HG02798 (cell line): ENCODE measurements at regions not wholly inside any gene's neighbourhood (a gene's known extent, or its start where the extent isn't known, plus 50 kb on each side); places are given as distances from the start of the nearest gene placed in this dataset.

Experiments
- ATAC-seq: cut with Tn5 transposase; IDR thresholded peaks from one replicate; pipeline ENCODE4 v1.9.1; 2021; ENCODE audit warnings: mild to moderate bottlenecking; ENCODE audit not compliant: unreplicated experiment, poor library complexity

GRCh38 chr21:41634211-41634694 is 126.3 kb upstream of the TMPRSS2 start:
- ATAC-seq: no peak

- no peak for ATAC-seq
These were observed 125.7 kb upstream of the TMPRSS2 start for GRCh38 chr21:41633627-41634026.

GRCh38 chr21:41632748-41633475 is 125.0 kb upstream of the TMPRSS2 start:
- ATAC-seq: no peak

GRCh38 chr21:41631564-41632461 is 123.9 kb upstream of the TMPRSS2 start:
- no peak for ATAC-seq

- no peak for ATAC-seq
These were observed 123.0 kb upstream of the TMPRSS2 start for GRCh38 chr21:41630917-41631316.

- ATAC-seq: no peak
These were observed 122.3 kb upstream of the TMPRSS2 start for GRCh38 chr21:41630249-41630648.

- no peak for ATAC-seq
These were observed 120.3 kb upstream of the TMPRSS2 start for GRCh38 chr21:41628256-41628655.

GRCh38 chr21:41627428-41627827 is 119.5 kb upstream of the TMPRSS2 start:
- no peak for ATAC-seq

GRCh38 chr21:41626021-41626420 is 118.1 kb upstream of the TMPRSS2 start:
- no peak for ATAC-seq

GRCh38 chr21:41625428-41625827 is 117.5 kb upstream of the TMPRSS2 start:
- no peak for ATAC-seq

GRCh38 chr21:41624674-41625310 is 116.8 kb upstream of the TMPRSS2 start:
- ATAC-seq: no peak

- no peak for ATAC-seq
These were observed 116.0 kb upstream of the TMPRSS2 start for GRCh38 chr21:41623945-41624344.

GRCh38 chr21:41622831-41623548 is 115.0 kb upstream of the TMPRSS2 start:
- ATAC-seq: no peak

- no peak for ATAC-seq
These were observed 114.2 kb upstream of the TMPRSS2 start for GRCh38 chr21:41622201-41622600.

- no peak for ATAC-seq
These were observed 113.6 kb upstream of the TMPRSS2 start for GRCh38 chr21:41621513-41621912.

GRCh38 chr21:41620982-41621381 is 113.0 kb upstream of the TMPRSS2 start:
- ATAC-seq: no peak

GRCh38 chr21:41620541-41620940 is 112.6 kb upstream of the TMPRSS2 start:
- ATAC-seq: no peak

- ATAC-seq: no peak
These were observed 108.2 kb upstream of the TMPRSS2 start for GRCh38 chr21:41616031-41616591.

- no peak for ATAC-seq
These were observed 107.7 kb upstream of the TMPRSS2 start for GRCh38 chr21:41615613-41616012.

- no peak for ATAC-seq
These were observed 106.6 kb upstream of the TMPRSS2 start for GRCh38 chr21:41614511-41614910.
